NCI-H1436 treated with DMSO at 0.1 percent for 48 hours (cell line): ENCODE measurements at regions not wholly inside any gene's neighbourhood (a gene's known extent, or its start where the extent isn't known, plus 50 kb on each side); places are given as distances from the start of the nearest gene placed in this dataset.

Experiments used
- DNase-seq: peaks from one replicate; lab custom pipeline; 2025; lab: John Stamatoyannopoulos, UW

DNA sequence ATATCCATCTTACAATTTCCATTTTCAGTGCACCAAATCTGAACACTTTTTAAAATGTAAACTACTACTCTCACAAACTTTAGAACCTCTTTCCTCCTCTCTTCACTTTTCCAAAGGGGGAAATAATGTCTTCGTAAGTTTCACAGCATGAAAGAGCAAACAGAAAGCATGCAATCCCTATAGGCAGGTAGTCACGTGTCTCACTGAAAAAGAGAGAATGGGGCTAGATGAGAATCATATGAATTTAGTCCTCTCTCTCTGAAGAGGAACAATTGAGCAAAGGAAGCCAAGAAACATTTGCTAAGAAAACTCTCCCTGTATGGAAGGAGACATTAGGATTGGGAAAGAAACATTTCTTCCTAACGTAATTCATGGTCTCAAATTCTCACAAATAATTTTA, 613.9 kb downstream of the PLA2G4A start:
- DNase-seq = no peak

DNA sequence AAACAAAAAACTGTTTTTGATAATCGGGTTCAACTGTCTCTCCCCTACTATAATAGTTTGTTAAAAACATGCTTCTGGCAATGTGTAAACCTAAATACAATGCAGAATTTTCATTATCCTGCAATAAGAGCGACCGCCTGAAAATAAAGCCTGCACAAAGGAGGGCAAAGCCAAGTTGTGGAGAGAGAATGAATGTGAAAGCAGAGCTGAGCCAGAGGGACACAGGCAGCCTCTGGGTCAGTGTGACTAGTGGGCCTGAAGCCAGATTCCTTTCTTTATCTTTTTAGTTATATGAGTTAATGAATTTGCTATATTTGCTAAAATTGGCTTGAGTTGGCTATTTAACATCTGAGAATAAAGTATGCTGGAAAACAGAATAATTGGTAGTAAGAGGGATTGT, 615.2 kb downstream of the PLA2G4A start:
- DNase-seq = no peak

DNA sequence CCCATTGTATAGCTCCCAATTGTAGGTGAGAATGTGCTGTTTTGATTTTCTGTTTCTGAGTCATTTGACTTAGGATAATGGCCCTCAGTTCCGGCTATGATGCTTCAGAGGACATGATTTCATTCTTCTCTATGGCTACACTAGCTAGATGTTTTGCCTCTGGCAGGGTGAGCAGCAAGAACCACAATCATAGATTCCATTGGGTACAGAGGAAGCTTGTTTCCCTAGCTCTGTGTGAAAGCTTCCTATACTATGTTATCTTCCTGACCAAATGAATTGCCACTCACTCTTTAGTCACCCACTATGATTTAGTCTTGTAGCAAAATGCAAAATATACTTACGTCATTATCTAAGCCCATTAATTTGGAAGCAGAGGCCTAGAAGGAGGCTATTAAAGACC, 616.3 kb downstream of the PLA2G4A start:
- DNase-seq = no peak

DNA sequence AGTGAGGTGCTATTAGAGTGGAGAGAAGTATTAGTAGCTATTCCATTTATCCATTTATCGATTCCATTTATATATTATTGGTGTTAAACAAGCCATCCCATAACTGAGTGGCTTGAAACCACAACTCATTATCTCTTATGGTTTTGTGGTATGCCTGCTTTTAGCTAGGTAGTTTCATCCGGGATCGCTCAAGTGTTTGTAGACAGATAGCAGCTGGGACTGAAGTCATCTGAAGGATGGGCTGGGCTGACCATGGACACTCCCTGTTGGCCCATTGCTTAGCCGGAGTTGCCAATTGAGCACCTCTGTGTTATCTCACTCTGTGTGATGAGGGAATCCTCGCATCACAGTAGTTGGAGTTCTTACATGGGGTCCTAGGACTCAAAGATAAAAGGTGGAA, 622.5 kb downstream of the PLA2G4A start:
- no peak for DNase-seq

DNA sequence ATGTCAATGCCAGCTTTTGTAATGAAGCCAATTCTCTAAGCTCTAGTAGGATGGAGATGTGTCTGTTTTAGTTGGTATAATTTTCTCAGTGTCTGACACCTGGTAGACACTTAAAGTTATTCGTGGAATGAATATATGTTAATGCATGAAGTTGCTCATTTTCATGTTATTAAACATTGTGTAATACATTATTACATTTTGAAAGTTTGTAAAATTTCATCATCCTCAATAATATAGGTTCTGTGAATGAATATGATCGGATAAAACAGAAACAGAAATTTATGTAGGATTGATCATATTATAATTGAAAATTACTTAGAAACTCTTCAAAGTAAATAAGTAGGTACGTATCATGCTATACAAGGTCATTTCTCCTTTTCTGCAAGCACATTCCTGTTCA, 625.3 kb downstream of the PLA2G4A start:
- no peak for DNase-seq

DNA sequence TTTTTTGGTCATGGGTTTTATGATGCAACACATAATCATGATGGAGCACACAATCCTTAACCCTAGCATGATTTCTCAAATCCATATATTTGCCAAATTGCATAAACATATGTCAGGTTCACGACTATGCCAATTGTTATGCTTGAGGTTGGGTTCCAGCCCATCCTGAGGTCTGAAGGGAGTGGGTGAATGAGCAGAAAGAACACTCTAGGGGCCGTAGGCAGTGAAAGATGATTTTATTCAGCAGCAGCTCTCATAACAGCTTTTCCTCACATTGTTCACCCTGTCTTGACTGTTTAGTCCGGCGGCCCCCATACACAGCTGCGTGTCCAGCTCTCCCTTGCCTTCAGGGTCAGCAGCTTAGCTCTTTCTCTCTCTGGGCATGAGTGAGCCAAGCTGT, 627.7 kb downstream of the PLA2G4A start:
- no peak for DNase-seq

DNA sequence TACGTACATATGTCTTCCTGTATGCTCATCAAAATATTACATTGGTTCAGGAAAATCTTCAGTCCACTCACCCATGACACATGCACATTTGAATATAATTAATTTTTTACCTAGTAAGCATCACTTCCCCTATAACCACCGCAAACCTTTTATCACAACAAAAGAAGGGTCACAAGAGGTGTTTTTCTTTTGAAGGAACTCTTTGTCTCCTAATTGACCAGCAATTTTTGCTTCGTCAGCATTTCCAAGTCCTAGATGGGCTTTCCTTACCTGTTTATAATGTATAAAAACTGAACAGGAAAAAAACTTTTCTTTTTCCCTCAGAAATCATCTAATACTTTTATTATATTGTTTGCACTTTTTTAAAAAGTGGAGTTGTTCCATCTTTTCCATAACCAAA, 631.3 kb downstream of the PLA2G4A start:
- DNase-seq = no peak

DNA sequence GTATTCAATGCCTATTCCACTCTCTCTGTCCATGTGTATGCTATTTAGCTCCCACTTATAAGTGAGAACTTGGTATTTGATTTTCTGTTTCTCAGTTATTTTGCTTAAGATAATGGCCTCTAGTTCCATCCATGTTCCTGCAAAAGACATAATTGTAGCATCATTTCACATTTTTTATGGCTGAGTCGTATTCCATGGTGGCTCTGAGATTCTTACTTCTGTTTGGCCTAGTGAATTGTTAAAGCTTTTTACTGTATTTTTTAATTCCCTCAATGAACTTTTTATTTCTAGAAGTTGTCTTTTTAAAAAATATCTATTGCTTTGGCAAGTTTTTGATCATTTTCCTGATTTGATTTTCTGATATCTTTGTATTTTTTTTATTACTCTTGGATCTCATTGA, 635.6 kb downstream of the PLA2G4A start:
- DNase-seq = no peak

DNA sequence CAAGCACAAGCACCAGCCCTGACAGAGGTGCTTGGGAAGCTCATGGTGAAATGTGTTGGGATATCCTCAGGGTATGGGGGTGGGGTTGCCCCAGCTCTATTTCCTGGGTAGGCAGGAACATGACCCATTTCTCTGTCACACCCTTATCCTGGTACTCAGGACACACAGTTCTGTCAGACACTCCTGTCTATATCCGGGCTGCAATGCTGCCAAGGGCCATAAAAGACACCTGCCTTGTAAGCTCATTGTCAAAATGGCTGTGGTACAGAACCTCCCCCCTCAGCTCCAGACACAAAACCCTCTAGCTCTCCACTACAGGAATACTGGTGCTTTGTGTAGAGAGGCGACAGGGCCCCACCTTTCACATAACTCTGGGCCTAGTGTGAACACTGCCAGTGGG, 636.7 kb downstream of the PLA2G4A start:
- DNase-seq = no peak

DNA sequence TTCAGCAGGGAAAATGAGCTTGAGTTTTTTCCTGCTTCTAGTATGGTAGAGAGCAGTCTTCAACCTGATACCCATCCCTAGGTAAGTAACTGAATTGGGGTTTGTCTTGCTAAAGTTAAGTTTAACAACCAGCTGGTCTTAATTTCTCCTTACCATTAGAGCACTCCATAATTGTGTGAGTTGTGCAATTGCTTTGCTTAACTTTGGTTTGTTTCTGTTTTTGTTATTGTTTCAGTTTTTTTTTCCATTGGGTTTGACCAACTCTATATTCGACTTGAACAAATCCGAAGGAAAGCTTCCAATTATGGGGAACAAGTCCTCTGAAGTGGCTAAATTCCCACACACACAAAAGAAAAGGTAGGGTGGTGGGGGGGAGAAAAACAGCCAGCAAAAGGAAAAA, 641.1 kb downstream of the PLA2G4A start:
- DNase-seq = no peak

DNA sequence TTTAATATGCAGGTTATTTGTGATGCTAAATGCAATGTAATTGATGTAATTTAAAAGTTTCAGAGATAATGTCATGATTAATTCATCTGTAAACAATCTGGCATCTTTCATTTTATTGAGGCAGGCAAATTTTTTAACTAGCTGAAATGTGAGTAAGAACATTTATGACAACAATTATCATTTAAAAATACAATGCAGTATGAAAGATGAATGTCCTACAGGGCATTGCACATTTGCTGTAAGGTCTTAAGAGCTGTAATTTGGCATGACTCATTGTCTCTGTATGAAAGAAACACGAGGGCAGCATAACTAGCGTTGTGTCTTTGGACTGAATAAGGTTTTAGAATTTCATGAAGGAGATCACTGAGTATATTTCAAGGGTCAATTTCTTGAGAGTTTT, 642.8 kb downstream of the PLA2G4A start:
- DNase-seq = no peak

DNA sequence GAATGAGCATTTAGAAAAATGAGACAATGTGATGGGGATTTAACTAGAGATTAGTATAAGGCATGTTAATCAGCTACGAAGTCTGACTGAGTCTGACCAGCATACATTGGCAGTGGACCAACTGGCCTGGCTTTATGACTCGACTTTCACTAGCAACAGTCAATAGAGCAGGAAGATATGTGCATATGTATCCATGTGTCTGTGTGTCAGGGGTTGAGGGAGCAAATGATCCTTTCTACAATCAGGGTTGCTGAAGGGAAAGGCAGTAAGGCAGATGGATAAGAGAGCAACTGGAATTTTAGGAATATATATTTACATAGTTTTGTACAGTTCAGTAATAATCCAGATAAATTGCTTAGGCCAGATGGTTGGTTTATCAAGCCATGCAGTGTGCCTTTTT, 645.6 kb downstream of the PLA2G4A start:
- no peak for DNase-seq

DNA sequence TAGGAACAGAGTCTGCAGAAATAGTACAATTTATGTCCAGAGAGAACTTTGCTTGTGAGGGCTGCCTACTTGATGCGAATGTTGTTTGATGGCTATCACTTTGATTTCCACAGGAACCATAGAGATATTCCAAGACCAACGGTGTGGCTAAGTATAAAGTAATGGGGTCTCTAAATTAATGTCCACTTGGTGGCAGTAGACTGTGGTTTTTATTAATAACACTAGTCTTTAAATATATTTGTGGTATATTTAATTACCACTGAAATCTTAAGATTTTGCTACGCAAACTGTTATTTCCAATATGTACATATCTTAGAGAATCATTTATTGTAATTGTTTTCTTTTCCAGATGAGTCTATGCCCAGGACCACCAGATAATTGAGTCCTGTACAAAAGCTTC, 647.9 kb downstream of the PLA2G4A start:
- DNase-seq = no peak

DNA sequence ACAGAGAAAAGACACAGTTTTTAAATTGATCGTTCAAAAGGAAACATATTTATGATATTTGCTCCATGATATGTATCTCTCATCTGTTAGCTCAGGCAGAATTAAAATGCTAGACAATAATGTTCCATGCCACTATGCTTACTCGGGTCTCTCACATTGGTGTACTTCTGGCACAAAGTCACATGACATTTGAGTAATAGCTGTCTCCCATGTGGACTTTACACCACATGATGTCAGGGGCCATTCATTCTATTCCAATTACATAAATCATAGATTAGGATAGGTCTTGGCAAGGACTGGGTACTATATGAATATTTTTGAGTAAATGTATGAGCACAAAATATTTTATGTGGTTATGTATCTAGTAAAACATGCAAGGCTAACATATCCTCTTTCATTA, 648.4 kb downstream of the PLA2G4A start:
- no peak for DNase-seq

DNA sequence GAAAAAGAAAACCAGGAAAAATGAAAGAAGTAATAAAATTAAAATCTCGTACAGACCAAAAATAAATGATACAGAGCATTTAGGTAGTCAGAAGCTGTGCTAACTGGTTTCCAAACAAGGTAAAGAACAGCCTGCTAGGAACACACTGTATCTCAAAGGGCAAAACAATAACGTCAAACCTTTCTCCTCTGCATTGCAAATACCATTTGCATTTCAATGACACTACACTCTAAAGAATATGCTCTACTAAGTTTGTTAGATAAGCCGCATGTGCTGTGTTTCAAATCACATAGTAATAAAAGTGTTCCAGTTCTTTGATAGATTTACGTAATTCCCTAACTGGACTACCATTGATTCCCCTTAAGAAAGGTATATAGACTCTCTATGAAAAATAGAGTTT, 648.8 kb downstream of the PLA2G4A start:
- no peak for DNase-seq

DNA sequence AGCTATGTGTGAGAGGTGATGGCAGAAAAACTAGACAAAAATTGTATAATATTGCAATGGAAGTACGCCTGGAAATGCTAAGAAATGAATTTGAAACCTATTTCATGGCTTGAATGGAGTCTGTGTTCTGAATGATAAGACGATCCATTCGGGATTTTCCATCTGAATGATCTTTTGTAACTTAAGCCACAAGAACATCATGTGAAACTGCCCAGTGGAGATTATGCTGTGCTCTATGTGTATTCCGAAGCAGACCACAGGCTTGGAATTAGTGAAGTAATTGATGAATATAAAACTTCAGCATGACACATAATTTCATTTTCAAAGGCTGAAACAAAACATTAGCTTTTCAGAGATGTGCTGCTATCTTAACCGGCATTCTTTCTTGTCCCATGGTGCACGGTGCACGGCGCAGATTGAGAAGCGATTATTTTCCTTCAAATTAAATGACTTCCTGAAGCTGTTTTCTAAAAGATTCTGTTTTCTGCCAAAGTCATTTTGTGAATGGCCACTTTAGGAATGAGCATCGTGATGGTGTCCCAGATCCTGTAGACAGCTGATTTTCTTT, 652.9 kb downstream of the PLA2G4A start:
- no peak for DNase-seq

DNA sequence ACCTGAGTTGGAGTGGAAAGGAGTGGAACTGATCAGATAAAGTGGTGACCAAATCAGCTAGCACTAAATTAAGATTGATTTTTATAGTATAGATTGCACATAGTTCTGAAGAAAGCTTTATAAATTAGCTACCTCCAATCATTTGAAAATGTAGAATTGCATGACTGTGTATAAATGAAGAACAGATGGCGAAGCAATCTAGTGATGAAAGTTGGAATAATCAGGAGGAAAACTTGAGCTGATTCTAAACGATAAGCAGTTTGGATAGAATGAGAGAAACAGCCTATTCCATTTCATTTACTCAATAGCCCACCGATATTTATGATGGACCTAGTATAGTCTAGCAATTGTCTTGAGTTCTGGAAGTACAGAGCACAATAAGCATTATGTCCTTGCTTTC, 661.5 kb downstream of the PLA2G4A start:
- DNase-seq = no peak

DNA sequence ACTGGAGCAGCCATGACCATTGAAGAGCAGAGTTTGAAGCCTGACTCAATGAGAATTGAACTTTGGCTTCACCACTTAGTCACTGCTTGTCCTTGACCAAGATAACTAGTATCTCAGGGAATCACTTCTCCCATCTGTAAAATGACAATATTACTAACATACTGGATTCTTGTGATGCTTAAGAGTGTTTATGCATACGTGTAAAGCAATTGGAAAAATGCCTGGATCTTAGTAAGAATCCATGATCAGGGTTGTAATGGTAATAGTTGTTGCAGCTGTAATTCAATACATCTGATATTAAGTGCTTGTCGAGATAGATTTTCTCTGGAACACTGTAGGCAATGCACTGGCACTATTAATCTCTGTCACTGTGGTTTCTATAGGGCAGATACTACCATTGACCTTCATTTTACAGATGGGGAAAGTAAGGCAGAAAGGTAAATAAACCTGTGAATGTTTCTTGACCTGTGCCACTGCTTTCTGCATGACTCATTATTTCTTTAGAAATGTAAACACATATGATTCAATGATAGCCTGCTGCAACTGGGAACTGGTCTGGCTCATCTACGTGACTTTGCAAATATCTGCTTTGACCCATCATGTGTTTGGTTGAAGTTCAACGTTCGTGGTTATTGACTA, 662.5 kb downstream of the PLA2G4A start:
- no peak for DNase-seq

DNA sequence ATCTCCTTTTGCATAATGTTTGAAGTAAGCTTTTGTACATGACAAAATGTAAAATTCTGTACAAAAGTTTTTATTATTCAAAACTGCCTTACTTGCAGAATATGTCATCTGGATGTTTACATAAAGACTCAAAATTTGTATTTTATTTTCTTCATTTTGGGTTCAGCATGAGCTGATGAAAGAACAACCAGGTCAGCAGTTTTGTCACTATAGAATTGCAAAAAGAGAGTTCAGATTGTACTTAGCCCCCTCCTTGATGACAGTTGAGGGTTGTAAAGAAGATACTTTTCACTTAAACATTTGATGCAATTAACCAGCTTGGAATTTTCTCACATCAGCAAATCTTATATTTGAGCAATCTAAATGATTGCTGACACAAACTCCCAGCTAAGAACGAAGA, 669.3 kb downstream of the PLA2G4A start:
- DNase-seq = no peak

DNA sequence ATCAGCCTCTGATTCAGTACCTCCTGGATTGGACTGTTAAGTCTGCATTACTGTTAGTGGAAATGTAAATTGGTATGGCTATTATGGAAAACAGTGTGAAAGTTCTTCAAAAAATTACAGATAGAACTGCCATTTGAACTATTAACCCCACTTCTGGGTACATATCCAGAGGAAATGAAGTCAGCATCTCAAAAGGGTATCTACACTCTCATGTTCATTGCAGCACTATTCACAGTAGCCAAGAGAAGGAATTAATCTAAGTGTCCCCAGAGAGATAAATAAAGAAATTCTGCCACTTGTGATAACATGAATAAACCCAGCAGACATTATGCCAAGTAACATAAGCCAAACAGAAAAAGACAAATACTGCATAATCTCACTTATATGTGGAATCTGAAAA, 676.0 kb downstream of the PLA2G4A start:
- no peak for DNase-seq

DNA sequence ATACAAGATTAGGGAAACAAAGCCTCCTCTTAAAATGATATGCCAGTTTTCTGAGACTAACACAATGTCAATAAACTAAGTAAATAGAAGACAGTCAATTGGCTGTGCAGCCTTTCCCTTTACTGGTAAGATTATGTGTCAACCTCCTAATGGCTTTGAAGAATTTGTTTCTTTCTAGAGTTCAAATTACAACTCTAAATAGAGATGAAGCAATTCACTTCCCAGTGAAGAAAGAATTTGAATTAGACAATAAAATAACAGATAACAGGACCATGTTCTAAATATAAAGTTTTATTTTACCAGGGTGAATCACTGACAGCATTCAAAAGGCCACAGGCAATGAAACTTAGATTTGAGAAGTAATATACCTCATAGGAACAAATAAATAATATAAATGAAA, 680.3 kb downstream of the PLA2G4A start:
- no peak for DNase-seq

DNA sequence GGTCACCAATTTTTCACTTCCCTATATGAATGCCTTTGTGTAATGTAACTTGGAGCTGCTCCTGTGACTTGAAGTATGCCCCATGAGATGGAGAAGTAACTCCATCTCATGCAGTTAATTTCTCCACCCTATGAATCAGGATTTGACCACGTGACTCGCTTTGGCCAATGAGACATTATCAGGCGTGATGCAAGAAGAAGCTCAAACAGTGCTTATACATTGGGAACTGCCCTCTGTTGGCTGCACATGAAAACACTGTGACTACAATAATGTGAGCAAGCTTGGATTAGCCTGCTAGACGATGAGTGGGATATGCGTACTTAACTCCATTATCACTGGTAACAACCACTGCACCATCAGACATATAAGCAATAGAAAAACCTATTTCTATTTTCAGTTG, 684.4 kb downstream of the PLA2G4A start:
- no peak for DNase-seq

DNA sequence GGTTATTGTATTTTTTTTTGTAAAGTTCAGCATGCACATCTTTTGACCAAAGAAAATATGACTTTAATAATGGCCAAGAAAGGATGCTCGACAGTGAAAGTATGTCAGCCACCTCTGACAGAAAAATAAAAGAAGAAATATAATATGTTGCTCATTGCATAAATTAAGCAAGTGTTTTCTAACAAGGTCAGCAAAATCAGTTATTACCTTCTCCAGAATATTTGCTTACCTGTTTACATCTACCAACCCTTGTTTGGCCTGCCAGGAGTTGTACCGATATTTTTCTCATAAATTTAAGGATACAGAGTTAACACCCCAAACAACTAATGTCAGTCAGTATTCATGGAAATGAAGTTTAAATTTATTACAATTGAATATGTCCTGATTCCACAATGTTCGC, 685.4 kb downstream of the PLA2G4A start:
- DNase-seq = no peak

DNA sequence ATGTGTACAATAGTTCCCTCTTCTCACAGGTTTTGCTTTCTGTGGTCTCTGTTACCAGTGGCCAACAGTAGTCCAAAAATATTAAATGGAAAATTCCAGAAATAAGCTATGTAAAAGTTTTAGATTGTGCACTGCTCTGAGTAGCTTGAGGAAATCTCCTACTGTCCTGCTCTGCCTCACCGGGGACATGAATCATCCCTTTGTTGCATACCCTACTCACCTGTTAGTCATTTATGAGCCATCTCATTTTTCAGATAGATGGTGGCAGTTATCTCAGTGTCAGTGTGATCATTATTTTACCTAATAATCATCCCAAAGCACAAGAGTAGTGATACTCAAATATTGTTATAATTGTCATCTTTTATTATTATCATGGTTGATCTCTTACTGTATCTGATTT, 688.1 kb downstream of the PLA2G4A start:
- DNase-seq = no peak

DNA sequence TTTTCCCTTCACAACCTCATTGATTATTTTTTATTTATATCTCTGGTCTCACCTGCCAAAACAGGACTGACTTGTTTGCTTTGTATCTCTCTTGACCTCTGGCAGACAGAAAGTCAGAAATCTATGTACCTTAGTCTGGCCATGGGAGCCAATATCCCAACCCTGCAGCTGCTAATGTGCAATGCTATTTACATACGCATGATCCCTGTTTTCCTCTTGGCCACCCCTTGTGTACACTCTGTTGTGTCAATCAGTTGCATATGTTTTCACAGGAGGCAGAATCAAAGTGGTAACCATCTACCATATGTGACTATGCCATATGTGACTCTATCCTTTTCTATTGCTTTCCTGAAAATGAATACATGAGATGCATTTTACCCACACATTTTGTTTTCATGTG, 688.8 kb downstream of the PLA2G4A start:
- DNase-seq = no peak
